ENCODE measurements at regions not wholly inside any gene's neighbourhood (a gene's known extent, or its start where the extent isn't known, plus 50 kb on each side); places are given as distances from the start of the nearest gene placed in this dataset.
A peak's percentile ranks its signal among the peaks of the same experiment; 100 is the strongest.

DNA sequence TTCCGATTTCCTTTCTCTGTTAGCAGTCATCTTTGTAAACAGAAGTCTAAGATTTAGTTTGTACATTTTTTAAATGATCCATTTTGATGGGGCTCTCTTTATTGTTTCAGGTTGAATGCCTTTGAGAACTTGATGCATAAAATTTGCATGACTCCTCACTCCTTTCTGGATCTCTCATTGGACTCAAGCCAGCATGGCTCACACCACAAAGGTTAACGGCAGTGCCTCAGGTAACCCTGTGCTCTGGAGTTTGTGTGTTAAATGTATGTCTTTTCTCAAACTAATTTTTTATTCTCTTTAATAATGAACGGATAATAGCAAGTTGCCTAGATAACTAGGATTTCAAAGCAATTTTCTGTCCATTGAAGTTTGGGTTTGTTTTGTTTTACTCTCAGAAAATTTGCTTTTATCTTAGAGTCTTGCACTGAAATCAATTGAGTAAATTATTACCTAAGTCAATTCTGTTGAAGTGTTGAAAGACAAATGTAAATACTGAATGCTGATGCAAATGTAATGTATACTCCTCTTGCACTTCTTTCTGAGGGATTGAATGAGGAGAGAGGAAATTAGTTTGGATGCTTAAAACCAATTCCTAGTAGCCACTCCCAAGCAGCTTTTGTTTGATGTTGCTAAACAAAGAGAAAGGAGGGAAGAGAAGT lies 164.6 kb upstream of the DMRT1 start (continued):
- TF ChIP-seq, protein P1, sequence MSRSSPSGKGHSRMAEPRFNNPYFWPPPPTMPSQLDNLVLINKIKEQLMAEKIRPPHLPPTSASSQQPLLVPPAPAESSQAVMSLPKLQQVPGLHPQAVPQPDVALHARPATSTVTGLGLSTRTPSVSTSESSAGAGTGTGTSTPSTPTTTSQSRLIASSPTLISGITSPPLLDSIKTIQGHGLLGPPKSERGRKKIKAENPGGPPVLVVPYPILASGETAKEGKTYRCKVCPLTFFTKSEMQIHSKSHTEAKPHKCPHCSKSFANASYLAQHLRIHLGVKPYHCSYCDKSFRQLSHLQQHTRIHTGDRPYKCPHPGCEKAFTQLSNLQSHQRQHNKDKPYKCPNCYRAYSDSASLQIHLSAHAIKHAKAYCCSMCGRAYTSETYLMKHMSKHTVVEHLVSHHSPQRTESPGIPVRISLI (tag by site-specific recombination; IDR thresholded peaks at IDR 0.05): no peak
- TF ChIP-seq ZNF621 (tag by site-specific recombination; IDR thresholded peaks at IDR 0.05): no peak
- TF ChIP-seq ZBTB48 (tag by site-specific recombination; IDR thresholded peaks at IDR 0.05): no peak
- TF ChIP-seq ZNF155 (tag by site-specific recombination; IDR thresholded peaks at IDR 0.05): no peak
- no peak for TF ChIP-seq ZNF223 (tag by site-specific recombination; IDR thresholded peaks at IDR 0.05)
- TF ChIP-seq ZBTB20 (tag by site-specific recombination; IDR thresholded peaks at IDR 0.05): no peak
- peak; percentile 54; the same call in 1 of the 2 replicates for TF ChIP-seq OSR2 (tag by site-specific recombination; IDR thresholded peaks at IDR 0.05)
- TF ChIP-seq ZNF202 (tag by site-specific recombination; IDR thresholded peaks at IDR 0.05; ENCODE audit: borderline replicate concordance): no peak
- TF ChIP-seq ZNF426 (tag by site-specific recombination; IDR thresholded peaks at IDR 0.05): no peak
- TF ChIP-seq ZNF174 (tag by site-specific recombination; IDR thresholded peaks at IDR 0.05): no peak
- TF ChIP-seq, protein P2, sequence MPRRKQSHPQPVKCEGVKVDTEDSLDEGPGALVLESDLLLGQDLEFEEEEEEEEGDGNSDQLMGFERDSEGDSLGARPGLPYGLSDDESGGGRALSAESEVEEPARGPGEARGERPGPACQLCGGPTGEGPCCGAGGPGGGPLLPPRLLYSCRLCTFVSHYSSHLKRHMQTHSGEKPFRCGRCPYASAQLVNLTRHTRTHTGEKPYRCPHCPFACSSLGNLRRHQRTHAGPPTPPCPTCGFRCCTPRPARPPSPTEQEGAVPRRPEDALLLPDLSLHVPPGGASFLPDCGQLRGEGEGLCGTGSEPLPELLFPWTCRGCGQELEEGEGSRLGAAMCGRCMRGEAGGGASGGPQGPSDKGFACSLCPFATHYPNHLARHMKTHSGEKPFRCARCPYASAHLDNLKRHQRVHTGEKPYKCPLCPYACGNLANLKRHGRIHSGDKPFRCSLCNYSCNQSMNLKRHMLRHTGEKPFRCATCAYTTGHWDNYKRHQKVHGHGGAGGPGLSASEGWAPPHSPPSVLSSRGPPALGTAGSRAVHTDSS (tag by site-specific recombination; IDR thresholded peaks at IDR 0.05): no peak
- TF ChIP-seq, protein P3, sequence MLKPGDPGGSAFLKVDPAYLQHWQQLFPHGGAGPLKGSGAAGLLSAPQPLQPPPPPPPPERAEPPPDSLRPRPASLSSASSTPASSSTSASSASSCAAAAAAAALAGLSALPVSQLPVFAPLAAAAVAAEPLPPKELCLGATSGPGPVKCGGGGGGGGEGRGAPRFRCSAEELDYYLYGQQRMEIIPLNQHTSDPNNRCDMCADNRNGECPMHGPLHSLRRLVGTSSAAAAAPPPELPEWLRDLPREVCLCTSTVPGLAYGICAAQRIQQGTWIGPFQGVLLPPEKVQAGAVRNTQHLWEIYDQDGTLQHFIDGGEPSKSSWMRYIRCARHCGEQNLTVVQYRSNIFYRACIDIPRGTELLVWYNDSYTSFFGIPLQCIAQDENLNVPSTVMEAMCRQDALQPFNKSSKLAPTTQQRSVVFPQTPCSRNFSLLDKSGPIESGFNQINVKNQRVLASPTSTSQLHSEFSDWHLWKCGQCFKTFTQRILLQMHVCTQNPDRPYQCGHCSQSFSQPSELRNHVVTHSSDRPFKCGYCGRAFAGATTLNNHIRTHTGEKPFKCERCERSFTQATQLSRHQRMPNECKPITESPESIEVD (tag by site-specific recombination; IDR thresholded peaks at IDR 0.05): peak; percentile 73
- TF ChIP-seq, protein P4, sequence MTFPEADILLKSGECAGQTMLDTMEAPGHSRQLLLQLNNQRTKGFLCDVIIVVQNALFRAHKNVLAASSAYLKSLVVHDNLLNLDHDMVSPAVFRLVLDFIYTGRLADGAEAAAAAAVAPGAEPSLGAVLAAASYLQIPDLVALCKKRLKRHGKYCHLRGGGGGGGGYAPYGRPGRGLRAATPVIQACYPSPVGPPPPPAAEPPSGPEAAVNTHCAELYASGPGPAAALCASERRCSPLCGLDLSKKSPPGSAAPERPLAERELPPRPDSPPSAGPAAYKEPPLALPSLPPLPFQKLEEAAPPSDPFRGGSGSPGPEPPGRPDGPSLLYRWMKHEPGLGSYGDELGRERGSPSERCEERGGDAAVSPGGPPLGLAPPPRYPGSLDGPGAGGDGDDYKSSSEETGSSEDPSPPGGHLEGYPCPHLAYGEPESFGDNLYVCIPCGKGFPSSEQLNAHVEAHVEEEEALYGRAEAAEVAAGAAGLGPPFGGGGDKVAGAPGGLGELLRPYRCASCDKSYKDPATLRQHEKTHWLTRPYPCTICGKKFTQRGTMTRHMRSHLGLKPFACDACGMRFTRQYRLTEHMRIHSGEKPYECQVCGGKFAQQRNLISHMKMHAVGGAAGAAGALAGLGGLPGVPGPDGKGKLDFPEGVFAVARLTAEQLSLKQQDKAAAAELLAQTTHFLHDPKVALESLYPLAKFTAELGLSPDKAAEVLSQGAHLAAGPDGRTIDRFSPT (tag by site-specific recombination; IDR thresholded peaks at IDR 0.05): no peak
- TF ChIP-seq ZNF266 (tag by site-specific recombination; IDR thresholded peaks at IDR 0.05; ENCODE audit: low read depth): no peak
- no peak for TF ChIP-seq ZFP69B (tag by site-specific recombination; IDR thresholded peaks at IDR 0.05)
- TF ChIP-seq ZNF16 (tag by site-specific recombination; IDR thresholded peaks at IDR 0.05; ENCODE audit: low read depth): no peak
- TF ChIP-seq ZNF76 (tag by site-specific recombination; IDR thresholded peaks at IDR 0.05; ENCODE audit: borderline replicate concordance, low read depth): no peak
- no peak for TF ChIP-seq ZNF530 (tag by site-specific recombination; IDR thresholded peaks at IDR 0.05; ENCODE audit: low read depth)
- TF ChIP-seq ZNF324 (tag by site-specific recombination; IDR thresholded peaks at IDR 0.05): no peak
- no peak for TF ChIP-seq ZNF48 (tag by site-specific recombination; IDR thresholded peaks at IDR 0.05)
- TF ChIP-seq, protein P5, sequence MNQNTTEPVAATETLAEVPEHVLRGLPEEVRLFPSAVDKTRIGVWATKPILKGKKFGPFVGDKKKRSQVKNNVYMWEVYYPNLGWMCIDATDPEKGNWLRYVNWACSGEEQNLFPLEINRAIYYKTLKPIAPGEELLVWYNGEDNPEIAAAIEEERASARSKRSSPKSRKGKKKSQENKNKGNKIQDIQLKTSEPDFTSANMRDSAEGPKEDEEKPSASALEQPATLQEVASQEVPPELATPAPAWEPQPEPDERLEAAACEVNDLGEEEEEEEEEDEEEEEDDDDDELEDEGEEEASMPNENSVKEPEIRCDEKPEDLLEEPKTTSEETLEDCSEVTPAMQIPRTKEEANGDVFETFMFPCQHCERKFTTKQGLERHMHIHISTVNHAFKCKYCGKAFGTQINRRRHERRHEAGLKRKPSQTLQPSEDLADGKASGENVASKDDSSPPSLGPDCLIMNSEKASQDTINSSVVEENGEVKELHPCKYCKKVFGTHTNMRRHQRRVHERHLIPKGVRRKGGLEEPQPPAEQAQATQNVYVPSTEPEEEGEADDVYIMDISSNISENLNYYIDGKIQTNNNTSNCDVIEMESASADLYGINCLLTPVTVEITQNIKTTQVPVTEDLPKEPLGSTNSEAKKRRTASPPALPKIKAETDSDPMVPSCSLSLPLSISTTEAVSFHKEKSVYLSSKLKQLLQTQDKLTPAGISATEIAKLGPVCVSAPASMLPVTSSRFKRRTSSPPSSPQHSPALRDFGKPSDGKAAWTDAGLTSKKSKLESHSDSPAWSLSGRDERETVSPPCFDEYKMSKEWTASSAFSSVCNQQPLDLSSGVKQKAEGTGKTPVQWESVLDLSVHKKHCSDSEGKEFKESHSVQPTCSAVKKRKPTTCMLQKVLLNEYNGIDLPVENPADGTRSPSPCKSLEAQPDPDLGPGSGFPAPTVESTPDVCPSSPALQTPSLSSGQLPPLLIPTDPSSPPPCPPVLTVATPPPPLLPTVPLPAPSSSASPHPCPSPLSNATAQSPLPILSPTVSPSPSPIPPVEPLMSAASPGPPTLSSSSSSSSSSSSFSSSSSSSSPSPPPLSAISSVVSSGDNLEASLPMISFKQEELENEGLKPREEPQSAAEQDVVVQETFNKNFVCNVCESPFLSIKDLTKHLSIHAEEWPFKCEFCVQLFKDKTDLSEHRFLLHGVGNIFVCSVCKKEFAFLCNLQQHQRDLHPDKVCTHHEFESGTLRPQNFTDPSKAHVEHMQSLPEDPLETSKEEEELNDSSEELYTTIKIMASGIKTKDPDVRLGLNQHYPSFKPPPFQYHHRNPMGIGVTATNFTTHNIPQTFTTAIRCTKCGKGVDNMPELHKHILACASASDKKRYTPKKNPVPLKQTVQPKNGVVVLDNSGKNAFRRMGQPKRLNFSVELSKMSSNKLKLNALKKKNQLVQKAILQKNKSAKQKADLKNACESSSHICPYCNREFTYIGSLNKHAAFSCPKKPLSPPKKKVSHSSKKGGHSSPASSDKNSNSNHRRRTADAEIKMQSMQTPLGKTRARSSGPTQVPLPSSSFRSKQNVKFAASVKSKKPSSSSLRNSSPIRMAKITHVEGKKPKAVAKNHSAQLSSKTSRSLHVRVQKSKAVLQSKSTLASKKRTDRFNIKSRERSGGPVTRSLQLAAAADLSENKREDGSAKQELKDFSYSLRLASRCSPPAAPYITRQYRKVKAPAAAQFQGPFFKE (tag by site-specific recombination; IDR thresholded peaks at IDR 0.05; ENCODE audit: borderline replicate concordance): no peak
- TF ChIP-seq, protein P6, sequence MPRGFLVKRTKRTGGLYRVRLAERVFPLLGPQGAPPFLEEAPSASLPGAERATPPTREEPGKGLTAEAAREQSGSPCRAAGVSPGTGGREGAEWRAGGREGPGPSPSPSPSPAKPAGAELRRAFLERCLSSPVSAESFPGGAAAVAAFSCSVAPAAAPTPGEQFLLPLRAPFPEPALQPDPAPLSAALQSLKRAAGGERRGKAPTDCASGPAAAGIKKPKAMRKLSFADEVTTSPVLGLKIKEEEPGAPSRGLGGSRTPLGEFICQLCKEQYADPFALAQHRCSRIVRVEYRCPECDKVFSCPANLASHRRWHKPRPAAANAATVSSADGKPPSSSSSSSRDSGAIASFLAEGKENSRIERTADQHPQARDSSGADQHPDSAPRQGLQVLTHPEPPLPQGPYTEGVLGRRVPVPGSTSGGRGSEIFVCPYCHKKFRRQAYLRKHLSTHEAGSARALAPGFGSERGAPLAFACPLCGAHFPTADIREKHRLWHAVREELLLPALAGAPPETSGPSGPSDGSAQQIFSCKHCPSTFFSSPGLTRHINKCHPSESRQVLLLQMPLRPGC (tag by site-specific recombination; IDR thresholded peaks at IDR 0.05): no peak
- TF ChIP-seq ZSCAN23 (tag by site-specific recombination; IDR thresholded peaks at IDR 0.05): no peak
- TF ChIP-seq ZNF623 (tag by site-specific recombination; IDR thresholded peaks at IDR 0.05): no peak
- no peak for TF ChIP-seq ZNF677 (tag by site-specific recombination; IDR thresholded peaks at IDR 0.05)

All from HEK293 (cell line).